Transverse colon (tissue), 4 donors: ENCODE measurements at regions not wholly inside any gene's neighbourhood (a gene's known extent, or its start where the extent isn't known, plus 50 kb on each side); places are given as distances from the start of the nearest gene placed in this dataset.

ENCODE experiments used
- DNase-seq: peaks from one replicate; pipeline ENCODE4 v3.0.0-alpha.2; 2019
- H3K27ac ChIP-seq, 4 donors: fragments of 200-600 bp; sonication (generic); 2 replicates each; pipeline ENCODE4 v1.5.1; 2016 to 2018; ENCODE audit warnings: inconsistent platforms in 4 of 4
- H3K27me3 ChIP-seq: fragments of 200-600 bp; sonication (generic); 2 replicates; pipeline ENCODE4 v1.5.1; 2017; ENCODE audit warnings: inconsistent platforms
- H3K36me3 ChIP-seq, 4 donors: fragments of 200-600 bp; sonication (generic); 2 replicates each; pipeline ENCODE4 v1.5.1; 2017 to 2019; ENCODE audit warnings: inconsistent platforms in 4 of 4
- H3K4me1 ChIP-seq, 4 donors: fragments of 200-600 bp; sonication (generic); 2 replicates each; pipeline ENCODE4 v1.5.1; 2017 to 2020; ENCODE audit warnings: inconsistent platforms in 4 of 4
- H3K4me3 ChIP-seq, 4 donors: fragments of 200-600 bp; sonication (generic); 1 replicate in 1 of 4; 2 replicates in 3 of 4; pipeline versions ENCODE4 v1.5.1 to v1.6.1; 2017 to 2019; ENCODE audit warnings: inconsistent platforms in 4 of 4
- H3K9me3 ChIP-seq, 2 donors: fragments of 200-600 bp; sonication (generic); 2 replicates each; pipeline ENCODE4 v1.5.1; 2017 to 2019; ENCODE audit warnings: inconsistent platforms in 2 of 2
- EP300 ChIP-seq: sonication (generic); formaldehyde crosslinking; IDR thresholded peaks from one replicate; pipeline ENCODE4 v1.6.1; 2017; ENCODE audit warnings: antibody characterized with exemption, low read depth
- POLR2A ChIP-seq: fragments of 450-650 bp; IDR thresholded peaks from one replicate; pipeline ENCODE4 v1.6.1; 2016; ENCODE audit warnings: antibody characterized with exemption, mild to moderate bottlenecking, moderate library complexity
- POLR2AphosphoS5 ChIP-seq, 3 donors: sonication (generic); formaldehyde crosslinking; IDR thresholded peaks; one replicate each; pipeline ENCODE4 v1.6.1; 2016; ENCODE audit warnings: antibody characterized with exemption in 3 of 3
- WGBS, 2 donors: methylation state at CpG; one replicate each; pipeline ENCODE4 v1.1.5; 2018; ENCODE audit warnings: low coverage in 1 of 2; 5-methylcytosine and 5-hydroxymethylcytosine counted together
- in situ Hi-C, 4 donors: fragments of 200-750 bp; cut with MboI; loops; one replicate each; pipeline versions ENCODE4 v1.15.0 to v1.15.1; 2017; ENCODE audit warnings: low sequenced_read_pairs in 3 of 4, low pct_ligation_motif_present in 1 of 4, low pct_unique_long_range_greater_than_20kb in 1 of 4
- intact Hi-C: fragments of 100-400 bp; cut with DNase I; formaldehyde crosslinking; loops from one replicate; pipeline ENCODE4 v1.15.1; 2023; ENCODE audit warnings: low total_unique reads
- TF ChIP-seq, protein P1 (sequence below), 5 experiments: fragments of 200-600 bp in 3 of 5; fragments of 450-650 bp in 2 of 5; sonication (generic) in 3 of 5; IDR thresholded peaks; 1 replicate in 2 of 5; 2 replicates in 3 of 5; pipeline ENCODE4 v1.5.1; 2016 to 2017; ENCODE audit warnings: antibody characterized with exemption in 5 of 5, inconsistent platforms in 3 of 5, mild to moderate bottlenecking in 2 of 5, moderate library complexity in 1 of 5

DNA sequence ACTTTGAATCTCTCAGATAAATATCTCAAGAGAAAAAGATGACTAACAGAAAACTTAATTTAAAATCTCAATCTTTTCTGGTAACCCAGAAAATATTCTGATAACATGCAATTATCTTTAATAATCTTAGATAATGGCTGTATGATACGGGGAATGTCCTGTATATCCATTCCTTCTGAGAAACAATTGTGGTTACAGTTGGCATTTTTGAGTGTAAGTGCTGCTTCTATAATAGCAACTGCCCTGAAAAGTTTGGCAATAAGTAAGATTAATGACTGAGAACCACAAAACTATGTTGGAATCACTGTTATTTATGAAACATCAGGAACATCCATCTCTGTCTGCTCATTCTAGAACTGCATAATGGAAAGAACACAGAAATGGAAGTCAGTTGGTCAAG lies 819.7 kb downstream of the TBC1D32 start:
- no peaks in the 10 kb centered on the region for H3K36me3 ChIP-seq
- no peaks in the 10 kb centered on the region for H3K27me3 ChIP-seq
- no peaks in the 10 kb centered on the region for H3K9me3 ChIP-seq
- H3K4me3 ChIP-seq = no peak overlapping the region
- TF ChIP-seq, protein P1, sequence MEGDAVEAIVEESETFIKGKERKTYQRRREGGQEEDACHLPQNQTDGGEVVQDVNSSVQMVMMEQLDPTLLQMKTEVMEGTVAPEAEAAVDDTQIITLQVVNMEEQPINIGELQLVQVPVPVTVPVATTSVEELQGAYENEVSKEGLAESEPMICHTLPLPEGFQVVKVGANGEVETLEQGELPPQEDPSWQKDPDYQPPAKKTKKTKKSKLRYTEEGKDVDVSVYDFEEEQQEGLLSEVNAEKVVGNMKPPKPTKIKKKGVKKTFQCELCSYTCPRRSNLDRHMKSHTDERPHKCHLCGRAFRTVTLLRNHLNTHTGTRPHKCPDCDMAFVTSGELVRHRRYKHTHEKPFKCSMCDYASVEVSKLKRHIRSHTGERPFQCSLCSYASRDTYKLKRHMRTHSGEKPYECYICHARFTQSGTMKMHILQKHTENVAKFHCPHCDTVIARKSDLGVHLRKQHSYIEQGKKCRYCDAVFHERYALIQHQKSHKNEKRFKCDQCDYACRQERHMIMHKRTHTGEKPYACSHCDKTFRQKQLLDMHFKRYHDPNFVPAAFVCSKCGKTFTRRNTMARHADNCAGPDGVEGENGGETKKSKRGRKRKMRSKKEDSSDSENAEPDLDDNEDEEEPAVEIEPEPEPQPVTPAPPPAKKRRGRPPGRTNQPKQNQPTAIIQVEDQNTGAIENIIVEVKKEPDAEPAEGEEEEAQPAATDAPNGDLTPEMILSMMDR (IDR thresholded peaks at IDR 0.05) = no peak
- no peak for TF ChIP-seq EP300
- TF ChIP-seq POLR2AphosphoS5 (IDR thresholded peaks at IDR 0.05) = no peak
- no peak for TF ChIP-seq POLR2A
- H3K27ac ChIP-seq = no peak overlapping the region
- intact Hi-C loops = no loop called here
- 67 to 75% methylated on average over 1 of the region's 1 CpG for WGBS, 2 donors
- H3K4me1 ChIP-seq = no peaks in the 10 kb centered on the region
- DNase-seq = no peak
- in situ Hi-C loops = no loop called here

DNA sequence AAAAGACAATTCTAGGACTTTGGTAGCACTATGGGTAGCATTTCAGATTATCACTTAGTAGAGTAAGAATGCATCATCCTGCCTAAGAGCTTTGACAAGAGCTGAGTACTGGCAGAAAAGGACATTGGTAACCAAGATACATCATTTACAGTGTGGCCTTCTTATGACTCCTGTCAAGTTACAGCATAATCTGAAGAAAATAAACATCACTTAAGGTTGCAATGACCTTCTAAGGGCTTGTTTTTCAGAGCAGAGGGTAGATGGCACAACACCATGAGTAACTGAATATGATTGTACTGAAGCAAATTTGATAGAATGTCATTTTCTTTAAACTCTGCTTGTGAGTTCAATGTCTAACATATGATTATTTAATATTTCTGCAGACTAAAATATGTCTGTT lies 822.6 kb downstream of the TBC1D32 start:
- Histone ChIP-seq H3K36me3 (no peaks in the 10 kb centered on the region), H3K27ac (no peak overlapping the region), H3K4me3 (no peak overlapping the region), H3K27me3 (no peaks in the 10 kb centered on the region), H3K4me1 (no peaks in the 10 kb centered on the region), H3K9me3 (no peaks in the 10 kb centered on the region)
- in situ Hi-C loops (no loop called here), intact Hi-C loops (no loop called here)
- no peak for DNase-seq
- TF ChIP-seq POLR2A = no peak
- TF ChIP-seq, protein P1 (IDR thresholded peaks at IDR 0.05) = no peak
- no peak for TF ChIP-seq POLR2AphosphoS5 (IDR thresholded peaks at IDR 0.05)
- TF ChIP-seq EP300 = no peak

DNA sequence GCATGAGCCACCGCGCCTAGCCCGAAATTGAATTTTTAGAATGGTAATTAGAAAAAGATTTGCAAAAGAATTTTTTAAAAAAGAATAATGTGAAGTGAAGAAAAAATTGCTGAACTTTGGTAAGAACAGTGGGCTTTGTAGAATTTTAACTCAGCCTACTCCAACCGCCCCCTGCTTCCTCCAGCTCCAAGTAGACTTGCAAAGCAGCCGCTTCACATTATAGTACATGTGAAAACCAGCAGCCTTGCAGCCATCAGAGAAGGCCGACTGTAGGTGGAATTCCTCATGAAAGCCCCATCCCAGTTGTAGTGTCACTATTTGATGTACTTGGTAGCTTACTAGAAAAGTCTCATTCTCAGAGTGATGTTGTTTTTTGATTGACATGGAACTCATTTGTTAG lies 835.6 kb downstream of the TBC1D32 start:
- Histone ChIP-seq H3K27me3 (no peaks in the 10 kb centered on the region), H3K4me3 (no peak overlapping the region), H3K27ac (no peak overlapping the region), H3K9me3 (no peaks in the 10 kb centered on the region), H3K4me1 (no peaks in the 10 kb centered on the region), H3K36me3 (no peaks in the 10 kb centered on the region)
- TF ChIP-seq EP300 (no peak), POLR2AphosphoS5 (IDR thresholded peaks at IDR 0.05) (no peak), POLR2A (no peak)
- TF ChIP-seq, protein P1 (IDR thresholded peaks at IDR 0.05) = no peak
- intact Hi-C loops = no loop called here
- DNase-seq = no peak
- 85 to 89% methylated on average over 6 of the region's 6 CpGs for WGBS, 2 donors
- in situ Hi-C loops = no loop called here

DNA sequence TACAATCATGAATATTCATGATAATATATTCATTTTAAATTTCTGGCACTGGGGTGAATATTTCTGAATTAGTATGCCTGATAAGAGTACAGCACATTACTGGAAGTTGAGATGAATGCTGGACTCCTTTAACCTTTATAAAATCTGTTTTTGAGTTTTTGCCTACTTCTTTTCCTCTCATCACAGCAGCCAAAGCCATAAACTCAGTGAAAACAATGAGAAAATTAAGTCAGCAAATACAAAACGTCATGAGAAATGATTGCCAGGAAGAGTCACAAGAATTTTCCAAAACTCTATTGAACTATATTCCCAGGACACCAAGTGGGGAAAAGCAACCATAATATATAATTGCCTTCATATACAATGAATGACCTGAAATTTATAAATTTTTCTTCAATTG lies 837.6 kb downstream of the TBC1D32 start:
- Histone ChIP-seq H3K4me3 (no peak overlapping the region), H3K36me3 (no peaks in the 10 kb centered on the region), H3K4me1 (no peaks in the 10 kb centered on the region), H3K9me3 (no peaks in the 10 kb centered on the region), H3K27ac (no peak overlapping the region), H3K27me3 (no peaks in the 10 kb centered on the region)
- no peak for DNase-seq
- intact Hi-C loops (no loop called here), in situ Hi-C loops (no loop called here)
- no peak for TF ChIP-seq POLR2AphosphoS5 (IDR thresholded peaks at IDR 0.05)
- TF ChIP-seq, protein P1 (IDR thresholded peaks at IDR 0.05) = no peak
- TF ChIP-seq EP300 = no peak
- TF ChIP-seq POLR2A = no peak
- WGBS, 2 donors = 18 to 43% methylated on average over 1 of the region's 1 CpG
